HEK293T (cell line): ENCODE measurements at regions not wholly inside any gene's neighbourhood (a gene's known extent, or its start where the extent isn't known, plus 50 kb on each side); places are given as distances from the start of the nearest gene placed in this dataset.

ENCODE experiments used
- CTCF ChIA-PET: fragments of 350-600 bp; formaldehyde crosslinking; extraction: SDS; loops from one replicate; lab custom pipeline; 2021; ENCODE audit warnings: antibody characterized with exemption, inconsistent platforms; lab: Yijun Ruan, JAX
- POLR2A ChIA-PET: fragments of 350-600 bp; formaldehyde crosslinking; extraction: SDS; loops from one replicate; lab custom pipeline; 2020; ENCODE audit warnings: antibody characterized with exemption, inconsistent platforms; lab: Yijun Ruan, JAX
- DNase-seq: peaks from one replicate; pipeline ENCODE4 v3.0.0; 2012; ENCODE audit warnings: mixed read lengths; ENCODE audit errors: extremely low spot score
- ARNT ChIP-seq: fragments of 450-650 bp; IDR thresholded peaks from 2 replicates; pipeline ENCODE4 v1.6.1; 2017; ENCODE audit warnings: mild to moderate bottlenecking
- BHLHE40 ChIP-seq: fragments of 450-650 bp; IDR thresholded peaks from 2 replicates; pipeline ENCODE4 v1.6.1; 2016; ENCODE audit warnings: mild to moderate bottlenecking, moderate library complexity, borderline replicate concordance
- CTBP1 ChIP-seq: fragments of 450-650 bp; IDR thresholded peaks from 2 replicates; pipeline ENCODE4 v1.6.1; 2016; ENCODE audit warnings: borderline replicate concordance
- ELF4 ChIP-seq: fragments of 450-650 bp; IDR thresholded peaks from 2 replicates; pipeline ENCODE4 v1.6.1; 2017; ENCODE audit warnings: antibody characterized with exemption
- FOXA1 ChIP-seq: fragments of 450-650 bp; IDR thresholded peaks from 2 replicates; pipeline ENCODE4 v1.6.1; 2016; ENCODE audit warnings: mild to moderate bottlenecking
- FOXK2 ChIP-seq: fragments of 450-650 bp; IDR thresholded peaks from 2 replicates; pipeline ENCODE4 v1.6.1; 2016; ENCODE audit warnings: mild to moderate bottlenecking
- FOXM1 ChIP-seq: fragments of 450-650 bp; IDR thresholded peaks from 2 replicates; pipeline ENCODE4 v1.6.1; 2017; ENCODE audit warnings: mild to moderate bottlenecking, borderline replicate concordance
- HDGF ChIP-seq: fragments of 450-650 bp; IDR thresholded peaks from 2 replicates; pipeline ENCODE4 v1.6.1; 2017; ENCODE audit warnings: antibody characterized with exemption, borderline replicate concordance
- L3MBTL2 ChIP-seq: fragments of 450-650 bp; conservative IDR thresholded peaks from 2 replicates; pipeline ENCODE4 v1.6.1; 2016; ENCODE audit warnings: mild to moderate bottlenecking
- LEF1 ChIP-seq: fragments of 450-650 bp; IDR thresholded peaks from 2 replicates; pipeline ENCODE4 v1.6.1; 2017; ENCODE audit warnings: mild to moderate bottlenecking, borderline replicate concordance
- NFRKB ChIP-seq: fragments of 450-650 bp; IDR thresholded peaks from 2 replicates; pipeline ENCODE4 v1.6.1; 2016; ENCODE audit warnings: mild to moderate bottlenecking, moderate library complexity
- PKNOX1 ChIP-seq: fragments of 450-650 bp; IDR thresholded peaks from 2 replicates; pipeline ENCODE4 v1.6.1; 2016
- SP1 ChIP-seq: fragments of 450-650 bp; IDR thresholded peaks from 2 replicates; pipeline ENCODE4 v1.6.1; 2017
- SUZ12 ChIP-seq: fragments of 450-650 bp; IDR thresholded peaks from 2 replicates; pipeline ENCODE4 v1.6.1; 2016; ENCODE audit warnings: mild to moderate bottlenecking
- TARDBP ChIP-seq: fragments of 450-650 bp; IDR thresholded peaks from 2 replicates; pipeline ENCODE4 v1.6.1; 2016
- ZNF384 ChIP-seq: fragments of 450-650 bp; IDR thresholded peaks from 2 replicates; pipeline ENCODE4 v1.6.1; 2016

GRCh38 chr5:10904862-10905432, 143.9 kb upstream of the DAP start:
- CTCF ChIA-PET, result no interaction called here
- DNase-seq, result no peak
- POLR2A ChIA-PET, result no interaction called here
- TF ChIP-seq FOXA1, result no peak
- TF ChIP-seq NFRKB, result no peak
- no peak for TF ChIP-seq TARDBP
- TF ChIP-seq LEF1, result no peak
- no peak for TF ChIP-seq ZNF384
- no peak for TF ChIP-seq PKNOX1
- TF ChIP-seq FOXM1, result no peak
- no peak for TF ChIP-seq SP1
- TF ChIP-seq CTBP1, result no peak
- no peak for TF ChIP-seq SUZ12
- no peak for TF ChIP-seq ARNT
- TF ChIP-seq ELF4, result no peak
- TF ChIP-seq BHLHE40, result no peak
- TF ChIP-seq FOXK2, result no peak
- no peak for TF ChIP-seq HDGF
- TF ChIP-seq L3MBTL2, result no peak

DNA sequence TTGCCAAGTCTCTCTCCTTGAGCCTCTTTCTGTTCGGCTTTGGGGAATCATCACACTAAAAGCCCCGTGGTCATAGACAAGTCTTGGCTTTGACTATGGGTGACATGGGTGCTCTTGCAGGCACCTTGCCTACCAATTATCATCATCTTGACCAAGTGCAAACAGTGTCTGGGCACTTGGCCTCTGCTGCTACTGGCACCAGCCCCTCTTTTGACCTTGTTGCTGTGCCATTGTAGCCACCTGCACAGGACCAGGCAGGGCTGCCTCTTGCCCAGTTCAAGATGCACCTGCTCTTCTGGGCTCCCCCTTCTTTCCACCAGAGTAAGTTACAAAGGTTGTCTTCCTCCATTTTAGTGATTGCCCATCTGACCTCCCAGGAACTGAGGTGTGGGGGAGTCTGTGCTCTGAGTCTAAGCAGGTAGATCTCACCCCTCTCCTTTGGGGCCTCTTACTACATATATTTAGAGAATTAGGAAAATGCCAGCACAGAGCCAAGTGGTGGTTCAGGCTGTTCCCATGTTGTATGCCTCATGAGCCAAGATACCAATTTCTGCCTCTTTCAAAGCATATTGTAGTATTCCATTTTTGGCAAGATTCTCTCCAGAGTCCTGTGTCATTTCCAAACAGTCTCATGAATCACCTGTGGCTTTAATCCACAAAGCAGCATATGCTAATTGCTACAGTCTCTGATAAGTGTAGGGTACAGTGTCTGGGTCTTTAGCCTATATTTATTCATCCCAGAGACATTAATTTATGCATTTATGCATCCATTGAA, 142.9 kb upstream of the DAP start:
- POLR2A ChIA-PET, result no interaction called here
- no peak for DNase-seq
- CTCF ChIA-PET, result no interaction called here
- TF ChIP-seq SP1 (no peak), BHLHE40 (no peak), CTBP1 (no peak), TARDBP (no peak), FOXK2 (no peak), FOXM1 (no peak), SUZ12 (no peak), ARNT (no peak), NFRKB (no peak)

- ChIA-PET CTCF (no interaction called here), POLR2A (no interaction called here)
- DNase-seq, result no peak
- TF ChIP-seq FOXM1 (no peak), ARNT (no peak), NFRKB (no peak), FOXA1 (no peak), SUZ12 (no peak), PKNOX1 (no peak), L3MBTL2 (no peak), BHLHE40 (no peak), ELF4 (no peak), LEF1 (no peak), FOXK2 (no peak), SP1 (no peak), CTBP1 (no peak), TARDBP (no peak), ZNF384 (no peak)
These were observed 141.1 kb upstream of the DAP start for GRCh38 chr5:10902145-10902544.

GRCh38 chr5:10898514-10898913, 137.5 kb upstream of the DAP start:
- no peak for DNase-seq
- ChIA-PET POLR2A (no interaction called here), CTCF (interaction anchor here (1.7 kb wide), 1 partner anchor 41 kb away, joined by 3 read pairs; no protein-coding TSS in a partner anchor)
- TF ChIP-seq PKNOX1 (no peak), FOXA1 (no peak), L3MBTL2 (no peak), SP1 (no peak), FOXK2 (no peak), ZNF384 (no peak), HDGF (no peak), LEF1 (no peak), ELF4 (no peak), SUZ12 (no peak), NFRKB (no peak)

DNA sequence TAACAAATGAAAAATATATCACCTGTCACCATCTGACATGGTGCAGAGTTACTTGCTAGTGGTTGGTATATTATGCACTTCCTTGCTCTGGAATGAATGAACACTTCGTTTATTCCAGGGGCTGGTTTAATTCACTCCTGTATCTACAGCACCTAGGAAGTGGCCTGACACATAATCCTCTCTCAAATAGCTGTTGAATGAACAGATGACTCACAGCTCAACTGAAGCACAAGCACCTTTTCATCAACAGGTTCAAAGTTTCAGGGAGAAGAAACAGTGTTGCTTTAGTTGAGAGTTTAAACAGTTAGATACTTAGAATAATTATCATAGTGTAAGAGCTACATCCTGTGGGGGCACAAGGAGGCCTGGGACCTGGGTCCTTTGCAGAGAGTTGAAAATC, 135.0 kb upstream of the DAP start:
- CTCF ChIA-PET, result no interaction called here
- DNase-seq, result no peak
- TF ChIP-seq SUZ12, result no peak
- no peak for TF ChIP-seq HDGF
- no peak for TF ChIP-seq SP1
- TF ChIP-seq ZNF384, result no peak
- TF ChIP-seq CTBP1, result no peak
- TF ChIP-seq TARDBP, result no peak
- TF ChIP-seq FOXK2, result no peak
- TF ChIP-seq ARNT, result no peak
- no peak for TF ChIP-seq LEF1
- no peak for TF ChIP-seq FOXM1
- POLR2A ChIA-PET, result no interaction called here
